HepG2 (cell line): ENCODE measurements at regions not wholly inside any gene's neighbourhood (a gene's known extent, or its start where the extent isn't known, plus 50 kb on each side); places are given as distances from the start of the nearest gene placed in this dataset.

Experiments
- ATAC-seq: fragments of 200-7000 bp; cut with Tn5 transposase; 3 replicates; pipeline ENCODE4 v1.9.1; 2020; ENCODE audit warnings: mild to moderate bottlenecking, moderate library complexity
- BruUV-seq: library from RNA; stranded (reverse); fragments of 400-500 nt; replicated peaks from 2 replicates; lab custom pipeline; 2021; lab: Mats Ljungman, UMichigan
- CTCF ChIA-PET: fragments of 300-600 bp; formaldehyde crosslinking; extraction: SDS; loops from one replicate; lab custom pipeline; 2021; ENCODE audit warnings: low total read pairs, inconsistent platforms, low intra/inter-chr PET ratio; lab: Yijun Ruan, JAX
- POLR2A ChIA-PET: fragments of 350-600 bp; sonication (Branson Sonifier 250); formaldehyde crosslinking; loops from one replicate; lab custom pipeline; 2020; ENCODE audit warnings: antibody characterized with exemption, inconsistent platforms; lab: Yijun Ruan, JAX
- DNase-seq: peaks from one replicate; pipeline ENCODE4 v3.0.0-alpha.2; 2015; ENCODE audit warnings: low spot score
- FAIRE-seq: peaks from 3 replicates; lab custom pipeline; 2011; peaks lifted over from hg19 to GRCh38; lab: Jason Lieb, UNC
- H2AFZ ChIP-seq: one replicate; pipeline ENCODE4 v1.6.1; 2011; ENCODE audit warnings: low read length, inconsistent platforms
- H3K27ac ChIP-seq: fragments of 300-600 bp; 3 replicates; pipeline ENCODE4 v1.8.0; 2011; ENCODE audit warnings: mixed run types, mild to moderate bottlenecking, mixed read lengths, low read length, inconsistent platforms; ENCODE audit not compliant: insufficient read depth; ENCODE audit errors: extremely low read length
- H3K27me3 ChIP-seq, 2 experiments: fragments of 200-600 bp in 1 of 2; 2 replicates in 1 of 2; 3 replicates in 1 of 2; pipeline versions ENCODE4 v1.6.0 to v1.8.0; 2011; ENCODE audit warnings: low read length in 2 of 2, mild to moderate bottlenecking in 2 of 2, moderate library complexity in 2 of 2, inconsistent platforms in 1 of 2; ENCODE audit not compliant: insufficient read depth in 2 of 2, control insufficient read depth in 1 of 2
- H3K36me3 ChIP-seq, 2 experiments: fragments of 200-600 bp in 1 of 2; replicated peaks in 1 of 2; 2 replicates in 1 of 2; 3 replicates in 1 of 2; pipeline versions ENCODE4 v1.5.1 to v1.8.0; 2011; ENCODE audit warnings: low read length in 2 of 2, inconsistent platforms in 1 of 2; ENCODE audit not compliant: insufficient read depth in 2 of 2, control insufficient read depth in 1 of 2
- H3K4me1 ChIP-seq: 2 replicates; pipeline ENCODE4 v1.5.1; 2012; ENCODE audit warnings: low read length, inconsistent platforms; ENCODE audit not compliant: insufficient read depth
- H3K4me2 ChIP-seq: 2 replicates; pipeline ENCODE4 v1.6.0; 2011; ENCODE audit warnings: low read depth, low read length, inconsistent platforms
- H3K4me3 ChIP-seq, 3 experiments: fragments of 200-600 bp in 1 of 3; sonication (generic), shearing (Covaris generic) in 1 of 3; replicated peaks in 1 of 3; 2 replicates each; pipeline ENCODE4 v1.5.1; 2011 to 2016; ENCODE audit warnings: low read length in 3 of 3, inconsistent platforms in 2 of 3, low read depth in 2 of 3, mild to moderate bottlenecking in 2 of 3, control low read depth in 1 of 3, mixed read lengths in 1 of 3; ENCODE audit not compliant: insufficient read depth in 1 of 3
- H3K79me2 ChIP-seq: one replicate; pipeline ENCODE4 v1.6.1; 2011; ENCODE audit warnings: low read length, inconsistent platforms; ENCODE audit not compliant: insufficient read depth
- H3K9ac ChIP-seq: 2 replicates; pipeline ENCODE4 v1.6.0; 2011; ENCODE audit warnings: mild to moderate bottlenecking, low read depth, low read length, inconsistent platforms; ENCODE audit not compliant: insufficient read depth
- H3K9me3 ChIP-seq: 2 replicates; pipeline ENCODE4 v1.5.1; 2012; ENCODE audit warnings: mild to moderate bottlenecking, low read length
- H4K20me1 ChIP-seq: 2 replicates; pipeline ENCODE4 v1.6.0; 2011; ENCODE audit warnings: inconsistent platforms, mild to moderate bottlenecking, low read length, moderate library complexity; ENCODE audit not compliant: insufficient read depth
- AKNA ChIP-seq: sonication (generic); formaldehyde crosslinking; IDR thresholded peaks from 2 replicates; pipeline ENCODE4 v1.4.0; 2020; ENCODE audit warnings: missing genetic modification reagents, borderline replicate concordance
- HMG20A ChIP-seq: IDR thresholded peaks from 2 replicates; pipeline ENCODE4 v1.6.1; 2016; ENCODE audit warnings: borderline replicate concordance
- KDM6A ChIP-seq: IDR thresholded peaks from 2 replicates; pipeline ENCODE4 v1.6.1; 2016; ENCODE audit warnings: low read depth
- MEF2D ChIP-seq: sonication (generic); formaldehyde crosslinking; IDR thresholded peaks from 2 replicates; pipeline ENCODE4 v1.5.1; 2020; ENCODE audit warnings: mild to moderate bottlenecking, missing genetic modification reagents
- MTERF4 ChIP-seq: sonication (generic); formaldehyde crosslinking; IDR thresholded peaks from 2 replicates; pipeline ENCODE4 v1.8.0; 2023; ENCODE audit warnings: mild to moderate bottlenecking, missing genetic modification reagents
- PCBP1 ChIP-seq: fragments of 200-400 bp; formaldehyde crosslinking; IDR thresholded peaks from 2 replicates; pipeline ENCODE4 v1.6.1; 2017; ENCODE audit warnings: mild to moderate bottlenecking, low read depth, low read length, borderline replicate concordance
- PHF20 ChIP-seq: sonication (generic); formaldehyde crosslinking; IDR thresholded peaks from 2 replicates; pipeline ENCODE4 v1.5.0; 2020; ENCODE audit warnings: mild to moderate bottlenecking, missing genetic modification reagents
- PHF21A ChIP-seq: sonication (generic); formaldehyde crosslinking; IDR thresholded peaks from 2 replicates; pipeline ENCODE4 v1.5.0; 2020; ENCODE audit warnings: mild to moderate bottlenecking, missing genetic modification reagents
- RARA ChIP-seq: IDR thresholded peaks from 2 replicates; pipeline ENCODE4 v1.6.1; 2016; ENCODE audit warnings: missing genetic modification reagents, missing compliant biosample characterization
- SOX13 ChIP-seq, 3 experiments: fragments of 450-650 bp in 1 of 3; sonication (generic) in 1 of 3; formaldehyde crosslinking in 1 of 3; IDR thresholded peaks in 2 of 3; conservative IDR thresholded peaks in 1 of 3; 2 replicates each; pipeline versions ENCODE4 v1.5.0 to v1.6.1; 2016 to 2020; ENCODE audit warnings: antibody characterized with exemption in 1 of 3, mild to moderate bottlenecking in 1 of 3, missing compliant biosample characterization in 1 of 3, missing genetic modification reagents in 1 of 3, moderate library complexity in 1 of 3
- ZFY ChIP-seq: sonication (generic); formaldehyde crosslinking; IDR thresholded peaks from 2 replicates; pipeline ENCODE4 v1.4.0; 2020; ENCODE audit warnings: missing genetic modification reagents
- ZNF605 ChIP-seq: sonication (generic); formaldehyde crosslinking; IDR thresholded peaks from 2 replicates; pipeline ENCODE4 v1.8.0; 2022; ENCODE audit warnings: mild to moderate bottlenecking, missing genetic modification reagents
- ZNF678 ChIP-seq: sonication (generic); formaldehyde crosslinking; IDR thresholded peaks from 2 replicates; pipeline ENCODE4 v1.4.0; 2020; ENCODE audit warnings: mild to moderate bottlenecking, missing genetic modification reagents
- WGBS: methylation state at CpG from one replicate; pipeline ENCODE4 v1.1.6; 2017; ENCODE audit warnings: low lambda C conversion rate; 5-methylcytosine and 5-hydroxymethylcytosine counted together
- in situ Hi-C: cut with HindIII; loops from 2 replicates; pipeline ENCODE4 v1.10.0; 2017; ENCODE audit warnings: low pct_unique_long_range_greater_than_20kb; ENCODE audit not compliant: extremely low pct_ligation_motif_present
- intact Hi-C: fragments of 100-400 bp; cut with micrococcal nuclease; formaldehyde crosslinking; loops from one replicate; pipeline ENCODE4 v1.10.0; 2022; ENCODE audit not compliant: unreplicated experiment

GRCh38 chr12:90335566-90335965 is 619.4 kb downstream of the CCER1 start:
- no peaks in the 10 kb centered on the region; a peak in 1 of 5 replicates for H3K27me3 ChIP-seq
- no peaks in the 10 kb centered on the region for H3K36me3 ChIP-seq
- no peak overlapping the region for H3K4me3 ChIP-seq
- H3K27ac ChIP-seq: no peak overlapping the region
- POLR2A ChIA-PET: no interaction called here
- TF ChIP-seq PHF21A (CRISPR knock-in tag) (no peak), HMG20A (CRISPR knock-in tag) (no peak), AKNA (no peak), MEF2D (CRISPR knock-in tag) (no peak), RARA (CRISPR knock-in tag) (no peak), PCBP1 (no peak), KDM6A (CRISPR knock-in tag) (no peak), PHF20 (CRISPR knock-in tag) (no peak), MTERF4 (CRISPR knock-in tag) (no peak), SOX13 (IDR thresholded peaks at IDR 0.05) (no peak), SOX13 (CRISPR knock-in tag; conservative IDR thresholded peaks at IDR 0.05 in 1 of 2, IDR thresholded peaks at IDR 0.05 in 1 of 2) (no peak), ZFY (CRISPR knock-in tag) (no peak), ZNF605 (no peak), ZNF678 (no peak)
- in situ Hi-C loops (no loop called here), intact Hi-C loops (no loop called here)
- H3K79me2 ChIP-seq: no peaks in the 10 kb centered on the region
- H3K9me3 ChIP-seq: peaks cover 11% of the 10 kb centered on the region; the same call in 1 of the 2 replicates
- BruUV-seq: no TSS peak
- no peak overlapping the region for H3K4me2 ChIP-seq
- ATAC-seq (no peak), DNase-seq (no peak), FAIRE-seq (no peak)
- H2AFZ ChIP-seq: no peak overlapping the region
- WGBS: 0% methylated on average over 1 of the region's 1 CpG
- CTCF ChIA-PET: no interaction called here
- no peaks in the 10 kb centered on the region for H4K20me1 ChIP-seq
- no peak overlapping the region for H3K9ac ChIP-seq
- H3K4me1 ChIP-seq: no peaks in the 10 kb centered on the region
